ENCODE measurements at regions not wholly inside any gene's neighbourhood (a gene's known extent, or its start where the extent isn't known, plus 50 kb on each side); places are given as distances from the start of the nearest gene placed in this dataset.

DNA sequence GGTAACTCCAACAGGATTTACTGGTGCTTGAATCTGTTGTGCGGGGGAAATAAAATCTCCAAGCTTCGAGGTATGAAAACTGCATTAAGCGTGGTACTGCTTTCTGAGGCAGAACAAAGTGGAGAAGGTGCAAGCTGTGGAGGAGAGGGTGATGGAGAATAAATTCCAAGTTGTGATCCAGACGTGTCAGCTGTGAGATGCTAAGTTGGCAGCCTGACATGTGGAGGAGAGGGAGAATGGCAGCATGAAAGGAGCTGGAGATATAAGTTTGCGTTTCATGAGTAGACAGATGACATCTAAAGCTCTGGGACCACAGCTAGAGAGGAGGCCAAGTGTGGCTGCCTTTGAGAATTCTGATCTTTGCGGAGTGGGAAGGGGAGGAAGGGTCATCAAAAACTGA lies 411.8 kb downstream of the FBXO15 start:
- Mint-ChIP-seq H3K4me3 (no peak overlapping the region), H3K27me3 (no peaks in the 10 kb centered on the region), H3K27ac (no peak overlapping the region), H3K4me1 (ENCODE audit: low read depth in 2 of 2) (no peaks in the 10 kb centered on the region), H3K36me3 (peaks cover 5% of the 10 kb centered on the region), H3K9me3 (peaks cover 13% of the 10 kb centered on the region)
- DNase-seq (ENCODE audit: low spot score) (no peak), ATAC-seq (no peak)

GRCh38 chr18:73733806-73734314 lies 413.8 kb downstream of the FBXO15 start:
- Mint-ChIP-seq H3K27ac (no peak overlapping the region), H3K36me3 (peaks cover 7% of the 10 kb centered on the region), H3K4me1 (ENCODE audit: low read depth in 2 of 2) (no peaks in the 10 kb centered on the region), H3K4me3 (no peak overlapping the region), H3K9me3 (peaks cover 17% of the 10 kb centered on the region), H3K27me3 (no peaks in the 10 kb centered on the region)
- ATAC-seq: no peak
- DNase-seq (ENCODE audit: low spot score): no peak

DNA sequence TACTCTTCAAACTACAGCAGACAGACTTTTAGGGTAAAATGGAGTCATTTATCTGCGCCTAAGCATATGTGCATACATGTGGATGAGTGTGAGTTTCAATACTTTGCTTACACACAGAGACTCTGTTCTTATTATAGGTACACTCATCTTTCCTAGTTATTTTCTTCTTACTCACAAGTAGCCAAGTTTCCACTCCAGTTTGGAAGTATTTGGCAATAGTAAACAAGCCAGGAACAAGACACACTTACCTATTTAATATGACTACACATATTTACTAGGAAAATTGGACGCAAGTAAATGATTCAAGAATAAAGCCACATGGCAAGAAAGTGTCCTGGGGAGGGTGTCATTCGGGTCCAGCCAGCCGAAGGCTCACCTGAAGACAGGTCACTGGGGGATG lies 414.3 kb downstream of the FBXO15 start:
- H3K4me1 Mint-ChIP-seq (ENCODE audit: low read depth in 2 of 2): no peaks in the 10 kb centered on the region
- H3K27ac Mint-ChIP-seq: no peak overlapping the region
- H3K27me3 Mint-ChIP-seq: no peaks in the 10 kb centered on the region
- H3K9me3 Mint-ChIP-seq: peaks cover 17% of the 10 kb centered on the region
- DNase-seq (ENCODE audit: low spot score) (no peak), ATAC-seq (no peak)
- H3K36me3 Mint-ChIP-seq: peaks cover 7% of the 10 kb centered on the region
- no peak overlapping the region for H3K4me3 Mint-ChIP-seq

- no peak for DNase-seq (ENCODE audit: low spot score)
- no peaks in the 10 kb centered on the region for H3K4me1 Mint-ChIP-seq (ENCODE audit: low read depth in 2 of 2)
- H3K9me3 Mint-ChIP-seq: peaks cover 10% of the 10 kb centered on the region
- no peaks in the 10 kb centered on the region for H3K27me3 Mint-ChIP-seq
- peaks cover 7% of the 10 kb centered on the region for H3K36me3 Mint-ChIP-seq
- H3K4me3 Mint-ChIP-seq: no peak overlapping the region
- no peak overlapping the region for H3K27ac Mint-ChIP-seq
- no peak for ATAC-seq
Observed at GRCh38 chr18:73728657-73729056, 419.0 kb downstream of the FBXO15 start.

- Mint-ChIP-seq H3K27me3 (no peaks in the 10 kb centered on the region), H3K27ac (no peak overlapping the region), H3K36me3 (no peaks in the 10 kb centered on the region), H3K4me1 (ENCODE audit: low read depth in 2 of 2) (no peaks in the 10 kb centered on the region), H3K9me3 (peaks cover 3% of the 10 kb centered on the region), H3K4me3 (no peak overlapping the region)
- no peak for ATAC-seq
- no peak for DNase-seq (ENCODE audit: low spot score)
Observed at GRCh38 chr18:73724958-73725357, 422.7 kb downstream of the FBXO15 start.

- ATAC-seq: no peak
- Mint-ChIP-seq H3K27me3 (no peaks in the 10 kb centered on the region), H3K27ac (no peak overlapping the region), H3K4me3 (no peak overlapping the region), H3K9me3 (peaks cover 10% of the 10 kb centered on the region), H3K36me3 (no peaks in the 10 kb centered on the region), H3K4me1 (ENCODE audit: low read depth in 2 of 2) (no peaks in the 10 kb centered on the region)
- DNase-seq (ENCODE audit: low spot score): no peak
Observed at GRCh38 chr18:73719611-73720010, 428.0 kb downstream of the FBXO15 start.

GRCh38 chr18:73717570-73717969 lies 430.1 kb downstream of the FBXO15 start:
- Mint-ChIP-seq H3K36me3 (peaks cover 1% of the 10 kb centered on the region), H3K27me3 (no peaks in the 10 kb centered on the region), H3K4me1 (ENCODE audit: low read depth in 2 of 2) (no peaks in the 10 kb centered on the region), H3K27ac (no peak overlapping the region), H3K9me3 (peaks cover 13% of the 10 kb centered on the region), H3K4me3 (no peak overlapping the region)
- ATAC-seq (no peak), DNase-seq (ENCODE audit: low spot score) (no peak)

GRCh38 chr18:73715210-73715670 lies 432.4 kb downstream of the FBXO15 start:
- Mint-ChIP-seq H3K4me1 (ENCODE audit: low read depth in 2 of 2) (no peaks in the 10 kb centered on the region), H3K36me3 (peaks cover 4% of the 10 kb centered on the region), H3K27me3 (no peaks in the 10 kb centered on the region), H3K9me3 (peaks cover 16% of the 10 kb centered on the region), H3K4me3 (no peak overlapping the region), H3K27ac (no peak overlapping the region)
- no peak for DNase-seq (ENCODE audit: low spot score)
- ATAC-seq: no peak

DNA sequence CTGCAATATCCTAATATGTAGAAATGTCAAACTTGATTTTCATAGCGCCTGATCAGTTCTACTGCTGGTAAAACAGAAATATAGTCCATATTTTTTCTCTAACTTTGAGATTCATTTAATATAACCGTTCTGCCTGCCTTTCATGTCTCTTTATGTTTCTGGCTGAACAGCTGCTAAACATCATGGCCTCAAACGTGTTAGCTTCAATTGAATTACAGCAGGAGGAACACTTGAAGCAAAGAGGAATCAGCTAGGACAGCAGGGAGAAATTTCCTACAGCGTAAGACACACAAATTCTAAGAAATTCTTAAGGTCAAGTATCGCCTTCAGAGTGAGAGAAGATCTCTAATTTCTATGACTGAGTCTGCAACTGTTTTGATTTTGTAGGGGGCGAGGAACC lies 433.2 kb downstream of the FBXO15 start:
- H3K27ac Mint-ChIP-seq: no peak overlapping the region
- H3K27me3 Mint-ChIP-seq: no peaks in the 10 kb centered on the region
- ATAC-seq: no peak
- peaks cover 4% of the 10 kb centered on the region for H3K36me3 Mint-ChIP-seq
- peaks cover 17% of the 10 kb centered on the region for H3K9me3 Mint-ChIP-seq
- no peak for DNase-seq (ENCODE audit: low spot score)
- no peak overlapping the region for H3K4me3 Mint-ChIP-seq
- H3K4me1 Mint-ChIP-seq (ENCODE audit: low read depth in 2 of 2): no peaks in the 10 kb centered on the region

- H3K9me3 Mint-ChIP-seq: peaks cover 23% of the 10 kb centered on the region
- H3K36me3 Mint-ChIP-seq: peaks cover 4% of the 10 kb centered on the region
- no peak for ATAC-seq
- no peak for DNase-seq (ENCODE audit: low spot score)
- no peaks in the 10 kb centered on the region for H3K27me3 Mint-ChIP-seq
- no peak overlapping the region for H3K27ac Mint-ChIP-seq
- no peaks in the 10 kb centered on the region for H3K4me1 Mint-ChIP-seq (ENCODE audit: low read depth in 2 of 2)
- no peak overlapping the region for H3K4me3 Mint-ChIP-seq
Observed at GRCh38 chr18:73711256-73711655, 436.4 kb downstream of the FBXO15 start.

DNA sequence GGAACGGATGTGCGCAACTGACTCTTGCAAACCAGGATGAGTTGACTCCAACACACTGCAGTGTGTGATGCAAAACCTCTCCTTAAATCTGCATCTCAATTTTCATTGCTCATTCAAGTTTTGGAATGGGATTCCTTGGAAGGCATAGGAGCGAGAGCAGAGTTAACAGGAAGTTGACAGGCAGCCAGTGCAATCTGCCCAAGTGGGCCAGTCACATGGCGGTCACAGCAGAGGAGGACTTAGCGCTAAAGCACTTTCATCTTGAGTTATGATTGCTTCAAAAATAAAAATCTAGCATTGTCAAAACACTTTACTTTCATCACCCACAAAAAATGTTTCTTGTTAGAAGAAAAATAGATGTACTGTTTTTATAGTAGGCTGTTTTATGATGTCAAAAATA lies 439.0 kb downstream of the FBXO15 start:
- Mint-ChIP-seq H3K36me3 (peaks cover 4% of the 10 kb centered on the region), H3K4me3 (no peak overlapping the region), H3K27ac (no peak overlapping the region), H3K27me3 (no peaks in the 10 kb centered on the region), H3K9me3 (peaks cover 27% of the 10 kb centered on the region), H3K4me1 (ENCODE audit: low read depth in 2 of 2) (no peaks in the 10 kb centered on the region)
- ATAC-seq (no peak), DNase-seq (ENCODE audit: low spot score) (no peak)

GRCh38 chr18:73707035-73707434 lies 440.6 kb downstream of the FBXO15 start:
- H3K9me3 Mint-ChIP-seq: peaks cover 19% of the 10 kb centered on the region
- no peaks in the 10 kb centered on the region for H3K27me3 Mint-ChIP-seq
- no peaks in the 10 kb centered on the region for H3K36me3 Mint-ChIP-seq
- H3K27ac Mint-ChIP-seq: no peak overlapping the region
- no peak for DNase-seq (ENCODE audit: low spot score)
- H3K4me1 Mint-ChIP-seq (ENCODE audit: low read depth in 2 of 2): no peaks in the 10 kb centered on the region
- H3K4me3 Mint-ChIP-seq: no peak overlapping the region
- ATAC-seq: no peak

DNA sequence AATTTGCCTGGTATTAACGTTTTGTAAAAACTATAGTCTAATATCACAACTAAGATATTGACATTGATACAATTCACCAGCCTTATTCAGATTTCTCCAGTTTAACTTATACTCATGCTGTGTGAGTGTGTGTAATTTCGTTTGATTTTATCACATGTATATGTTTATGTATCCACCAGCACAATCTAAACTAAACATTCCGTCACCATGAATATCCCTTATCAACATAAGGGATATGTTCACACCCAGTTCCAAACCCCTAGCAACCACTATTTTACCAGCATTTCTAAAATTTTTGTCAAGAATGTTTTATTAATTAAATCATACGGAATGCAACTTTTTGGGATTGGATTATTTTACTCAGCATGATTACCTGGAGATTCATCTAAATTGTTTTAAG lies 450.3 kb downstream of the FBXO15 start:
- no peak for DNase-seq (ENCODE audit: low spot score)
- peaks cover 10% of the 10 kb centered on the region for H3K9me3 Mint-ChIP-seq
- no peak overlapping the region for H3K4me3 Mint-ChIP-seq
- H3K27ac Mint-ChIP-seq: no peak overlapping the region
- ATAC-seq: no peak
- no peaks in the 10 kb centered on the region for H3K4me1 Mint-ChIP-seq (ENCODE audit: low read depth in 2 of 2)
- H3K27me3 Mint-ChIP-seq: no peaks in the 10 kb centered on the region
- peaks cover 4% of the 10 kb centered on the region for H3K36me3 Mint-ChIP-seq

DNA sequence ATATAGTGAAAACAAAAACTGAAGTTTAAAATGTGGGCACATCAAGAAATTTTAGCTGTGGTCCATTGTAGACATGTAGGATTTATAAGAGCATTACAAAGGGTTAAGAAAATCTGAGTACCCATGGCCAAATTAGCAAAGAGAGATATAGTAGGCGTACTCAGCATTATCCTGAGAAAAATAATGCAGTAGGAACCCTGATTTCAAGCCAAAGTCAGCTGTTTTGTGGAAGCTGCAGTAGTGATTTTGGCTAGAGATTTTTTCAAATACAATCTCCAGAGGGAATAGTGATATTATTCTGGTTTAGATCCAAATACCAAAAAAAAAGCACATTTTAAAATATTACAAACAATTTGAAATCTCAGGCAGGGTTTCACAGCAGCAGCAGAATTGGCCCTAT lies 450.9 kb downstream of the FBXO15 start:
- no peak overlapping the region for H3K4me3 Mint-ChIP-seq
- H3K27ac Mint-ChIP-seq: no peak overlapping the region
- peaks cover 4% of the 10 kb centered on the region for H3K36me3 Mint-ChIP-seq
- no peaks in the 10 kb centered on the region for H3K27me3 Mint-ChIP-seq
- H3K9me3 Mint-ChIP-seq: peaks cover 10% of the 10 kb centered on the region
- no peaks in the 10 kb centered on the region for H3K4me1 Mint-ChIP-seq (ENCODE audit: low read depth in 2 of 2)
- no peak for DNase-seq (ENCODE audit: low spot score)
- ATAC-seq: no peak

- Mint-ChIP-seq H3K36me3 (peaks cover 4% of the 10 kb centered on the region), H3K9me3 (peaks cover 10% of the 10 kb centered on the region), H3K27ac (no peak overlapping the region), H3K4me3 (no peak overlapping the region), H3K4me1 (ENCODE audit: low read depth in 2 of 2) (no peaks in the 10 kb centered on the region), H3K27me3 (no peaks in the 10 kb centered on the region)
- ATAC-seq (no peak), DNase-seq (ENCODE audit: low spot score) (no peak)
Observed at GRCh38 chr18:73696171-73696570, 451.5 kb downstream of the FBXO15 start.

Data from natural killer cell treated with Interleukin-12 subunit alpha and Interleukin-12 subunit beta and Interleukin-15 and Interleukin-18, amount 100 ng/mL, for 72 hours (primary cell).